Activated B cell treated with CpG ODN at 0.5 μM for 24 hours (primary cell): ENCODE measurements at regions not wholly inside any gene's neighbourhood (a gene's known extent, or its start where the extent isn't known, plus 50 kb on each side); places are given as distances from the start of the nearest gene placed in this dataset.

Source experiments
- ATAC-seq: fragments of 200-7000 bp; cut with Tn5 transposase; one replicate; pipeline ENCODE4 v1.10.0; 2021; ENCODE audit warnings: low read depth, mild to moderate bottlenecking, moderate library complexity
- CTCF ChIA-PET: fragments of 350-600 bp; sonication (Branson Sonifier 250); formaldehyde crosslinking; loops from one replicate; lab custom pipeline; 2021; ENCODE audit warnings: antibody characterized with exemption; lab: Charles Lee
- POLR2A ChIA-PET: fragments of 350-600 bp; sonication (Branson Sonifier 250); formaldehyde crosslinking; loops from one replicate; lab custom pipeline; 2021; ENCODE audit warnings: antibody characterized with exemption; lab: Charles Lee
- DNase-seq: peaks from one replicate; pipeline ENCODE4 v3.0.0; 2022
- H3K27ac Mint-ChIP-seq: one replicate; pipeline ENCODE4 v1.8.0; 2020; ENCODE audit warnings: mixed read lengths
- H3K27me3 Mint-ChIP-seq: one replicate; pipeline ENCODE4 v1.8.0; 2021; ENCODE audit warnings: mixed read lengths
- H3K36me3 Mint-ChIP-seq: one replicate; pipeline ENCODE4 v1.8.0; 2021; ENCODE audit warnings: low read depth, mixed read lengths
- H3K4me1 Mint-ChIP-seq: one replicate; pipeline ENCODE4 v1.8.0; 2021; ENCODE audit warnings: mixed read lengths
- H3K4me3 Mint-ChIP-seq: one replicate; pipeline ENCODE4 v1.8.0; 2020; ENCODE audit warnings: mild to moderate bottlenecking, mixed read lengths
- H3K9me3 Mint-ChIP-seq: one replicate; pipeline ENCODE4 v1.8.0; 2020; ENCODE audit warnings: mixed read lengths
- CTCF ChIP-seq: fragments of 200-600 bp; IDR thresholded peaks from one replicate; pipeline ENCODE4 v1.8.0; 2022; ENCODE audit warnings: antibody characterized with exemption, mild to moderate bottlenecking
- intact Hi-C: fragments of 100-400 bp; cut with micrococcal nuclease; formaldehyde crosslinking; loops from one replicate; pipeline ENCODE4 v1.15.1; 2024

- TF ChIP-seq CTCF, result no peak
- Mint-ChIP-seq H3K9me3 (no peaks in the 10 kb centered on the region), H3K4me3 (no peak overlapping the region), H3K4me1 (no peaks in the 10 kb centered on the region), H3K36me3 (no peaks in the 10 kb centered on the region), H3K27ac (no peak overlapping the region), H3K27me3 (no peaks in the 10 kb centered on the region)
- POLR2A ChIA-PET, result no interaction called here
- intact Hi-C loops, result no loop called here
- DNase-seq, result no peak
- CTCF ChIA-PET, result no interaction called here
- no peak for ATAC-seq
Measured at GRCh38 chr2:184541591-184541990, 56.7 kb upstream of the ZNF804A start.

- H3K36me3 Mint-ChIP-seq, result no peaks in the 10 kb centered on the region
- intact Hi-C loops, result no loop called here
- DNase-seq (no peak), ATAC-seq (no peak)
- H3K4me1 Mint-ChIP-seq, result no peaks in the 10 kb centered on the region
- ChIA-PET POLR2A (no interaction called here), CTCF (no interaction called here)
- TF ChIP-seq CTCF, result no peak
- H3K27me3 Mint-ChIP-seq, result no peaks in the 10 kb centered on the region
- H3K9me3 Mint-ChIP-seq, result no peaks in the 10 kb centered on the region
- no peak overlapping the region for H3K27ac Mint-ChIP-seq
- H3K4me3 Mint-ChIP-seq, result no peak overlapping the region
Measured at GRCh38 chr2:184543832-184544231, 54.5 kb upstream of the ZNF804A start.
